HepG2 (cell line): ENCODE measurements at regions not wholly inside any gene's neighbourhood (a gene's known extent, or its start where the extent isn't known, plus 50 kb on each side); places are given as distances from the start of the nearest gene placed in this dataset.

Source experiments
- ATAC-seq: fragments of 200-7000 bp; cut with Tn5 transposase; 3 replicates; pipeline ENCODE4 v1.9.1; 2020; ENCODE audit warnings: mild to moderate bottlenecking, moderate library complexity
- BruUV-seq: library from RNA; stranded (reverse); fragments of 400-500 nt; replicated peaks from 2 replicates; lab custom pipeline; 2021; lab: Mats Ljungman, UMichigan
- CTCF ChIA-PET: fragments of 300-600 bp; formaldehyde crosslinking; extraction: SDS; loops from one replicate; lab custom pipeline; 2021; ENCODE audit warnings: low total read pairs, inconsistent platforms, low intra/inter-chr PET ratio; lab: Yijun Ruan, JAX
- POLR2A ChIA-PET: fragments of 350-600 bp; sonication (Branson Sonifier 250); formaldehyde crosslinking; loops from one replicate; lab custom pipeline; 2020; ENCODE audit warnings: antibody characterized with exemption, inconsistent platforms; lab: Yijun Ruan, JAX
- DNase-seq: peaks from one replicate; pipeline ENCODE4 v3.0.0-alpha.2; 2015; ENCODE audit warnings: low spot score
- FAIRE-seq: peaks from 3 replicates; lab custom pipeline; 2011; peaks lifted over from hg19 to GRCh38; lab: Jason Lieb, UNC
- H2AFZ ChIP-seq: one replicate; pipeline ENCODE4 v1.6.1; 2011; ENCODE audit warnings: low read length, inconsistent platforms
- H3K27ac ChIP-seq: fragments of 300-600 bp; 3 replicates; pipeline ENCODE4 v1.8.0; 2011; ENCODE audit warnings: mixed run types, mild to moderate bottlenecking, mixed read lengths, low read length, inconsistent platforms; ENCODE audit not compliant: insufficient read depth; ENCODE audit errors: extremely low read length
- H3K27me3 ChIP-seq, 2 experiments: fragments of 200-600 bp in 1 of 2; 2 replicates in 1 of 2; 3 replicates in 1 of 2; pipeline versions ENCODE4 v1.6.0 to v1.8.0; 2011; ENCODE audit warnings: low read length in 2 of 2, mild to moderate bottlenecking in 2 of 2, moderate library complexity in 2 of 2, inconsistent platforms in 1 of 2; ENCODE audit not compliant: insufficient read depth in 2 of 2, control insufficient read depth in 1 of 2
- H3K36me3 ChIP-seq, 2 experiments: fragments of 200-600 bp in 1 of 2; replicated peaks in 1 of 2; 2 replicates in 1 of 2; 3 replicates in 1 of 2; pipeline versions ENCODE4 v1.5.1 to v1.8.0; 2011; ENCODE audit warnings: low read length in 2 of 2, inconsistent platforms in 1 of 2; ENCODE audit not compliant: insufficient read depth in 2 of 2, control insufficient read depth in 1 of 2
- H3K4me1 ChIP-seq: 2 replicates; pipeline ENCODE4 v1.5.1; 2012; ENCODE audit warnings: low read length, inconsistent platforms; ENCODE audit not compliant: insufficient read depth
- H3K4me2 ChIP-seq: 2 replicates; pipeline ENCODE4 v1.6.0; 2011; ENCODE audit warnings: low read depth, low read length, inconsistent platforms
- H3K4me3 ChIP-seq, 3 experiments: fragments of 200-600 bp in 1 of 3; sonication (generic), shearing (Covaris generic) in 1 of 3; replicated peaks in 1 of 3; 2 replicates each; pipeline ENCODE4 v1.5.1; 2011 to 2016; ENCODE audit warnings: low read length in 3 of 3, inconsistent platforms in 2 of 3, low read depth in 2 of 3, mild to moderate bottlenecking in 2 of 3, control low read depth in 1 of 3, mixed read lengths in 1 of 3; ENCODE audit not compliant: insufficient read depth in 1 of 3
- H3K79me2 ChIP-seq: one replicate; pipeline ENCODE4 v1.6.1; 2011; ENCODE audit warnings: low read length, inconsistent platforms; ENCODE audit not compliant: insufficient read depth
- H3K9ac ChIP-seq: 2 replicates; pipeline ENCODE4 v1.6.0; 2011; ENCODE audit warnings: mild to moderate bottlenecking, low read depth, low read length, inconsistent platforms; ENCODE audit not compliant: insufficient read depth
- H3K9me3 ChIP-seq: 2 replicates; pipeline ENCODE4 v1.5.1; 2012; ENCODE audit warnings: mild to moderate bottlenecking, low read length
- H4K20me1 ChIP-seq: 2 replicates; pipeline ENCODE4 v1.6.0; 2011; ENCODE audit warnings: inconsistent platforms, mild to moderate bottlenecking, low read length, moderate library complexity; ENCODE audit not compliant: insufficient read depth
- CCAR2 ChIP-seq: fragments of 200-400 bp; formaldehyde crosslinking; optimal IDR thresholded peaks from 2 replicates; pipeline ENCODE3; 2018; ENCODE audit warnings: low read depth, mild to moderate bottlenecking, low read length, moderate library complexity
- IRF1 ChIP-seq: sonication (generic); formaldehyde crosslinking; IDR thresholded peaks from 2 replicates; pipeline ENCODE4 v1.4.0; 2020; ENCODE audit warnings: low read depth, mild to moderate bottlenecking, missing genetic modification reagents
- MEIS1 ChIP-seq: sonication (generic); formaldehyde crosslinking; IDR thresholded peaks from 2 replicates; pipeline ENCODE4 v1.9.0; 2021; ENCODE audit warnings: mild to moderate bottlenecking, missing genetic modification reagents, moderate library complexity, borderline replicate concordance
- MXD1 ChIP-seq: sonication (generic); formaldehyde crosslinking; IDR thresholded peaks from 2 replicates; pipeline ENCODE4 v1.4.0; 2020; ENCODE audit warnings: mild to moderate bottlenecking, missing genetic modification reagents
- MYPOP ChIP-seq: sonication (generic); formaldehyde crosslinking; IDR thresholded peaks from 2 replicates; pipeline ENCODE4 v1.8.1; 2023; ENCODE audit warnings: mild to moderate bottlenecking, moderate library complexity, missing genetic modification reagents
- RAD51 ChIP-seq: fragments of 450-650 bp; IDR thresholded peaks from 2 replicates; pipeline ENCODE4 v1.6.1; 2016; ENCODE audit warnings: borderline replicate concordance
- TSC22D2 ChIP-seq: sonication (generic); formaldehyde crosslinking; IDR thresholded peaks from 2 replicates; pipeline ENCODE4 v1.5.1; 2020; ENCODE audit warnings: missing genetic modification reagents, mild to moderate bottlenecking, borderline replicate concordance
- ZFP36L2 ChIP-seq: sonication (generic); formaldehyde crosslinking; IDR thresholded peaks from 2 replicates; pipeline ENCODE4 v1.4.0; 2020; ENCODE audit warnings: missing genetic modification reagents
- ZNF180 ChIP-seq: sonication (generic); formaldehyde crosslinking; IDR thresholded peaks from 2 replicates; pipeline ENCODE4 v1.4.0; 2020; ENCODE audit warnings: low read depth, missing genetic modification reagents, borderline replicate concordance
- ZNF263 ChIP-seq: sonication (generic); formaldehyde crosslinking; IDR thresholded peaks from 2 replicates; pipeline ENCODE4 v1.4.0; 2020; ENCODE audit warnings: missing genetic modification reagents
- ZNF644 ChIP-seq: IDR thresholded peaks from 2 replicates; pipeline ENCODE4 v1.6.1; 2016; ENCODE audit warnings: low read depth
- ZNF724P ChIP-seq: sonication (generic); formaldehyde crosslinking; IDR thresholded peaks from 2 replicates; pipeline ENCODE4 v1.8.0; 2022; ENCODE audit warnings: missing genetic modification reagents, borderline replicate concordance
- ZNF816 ChIP-seq: sonication (generic); formaldehyde crosslinking; IDR thresholded peaks from 2 replicates; pipeline ENCODE4 v1.8.0; 2022; ENCODE audit warnings: missing genetic modification reagents, mild to moderate bottlenecking, borderline replicate concordance
- WGBS: methylation state at CpG from one replicate; pipeline ENCODE4 v1.1.6; 2017; ENCODE audit warnings: low lambda C conversion rate; 5-methylcytosine and 5-hydroxymethylcytosine counted together
- in situ Hi-C: cut with HindIII; loops from 2 replicates; pipeline ENCODE4 v1.10.0; 2017; ENCODE audit warnings: low pct_unique_long_range_greater_than_20kb; ENCODE audit not compliant: extremely low pct_ligation_motif_present
- intact Hi-C: fragments of 100-400 bp; cut with micrococcal nuclease; formaldehyde crosslinking; loops from one replicate; pipeline ENCODE4 v1.10.0; 2022; ENCODE audit not compliant: unreplicated experiment

- no peak for TF ChIP-seq TSC22D2 (CRISPR knock-in tag)
- no peak for TF ChIP-seq ZNF180
Measured at GRCh38 chr18:54433857-54434256, 76.2 kb downstream of the C18orf54 start (continued).

GRCh38 chr18:54434453-54434852 lies 76.7 kb downstream of the C18orf54 start:
- H3K9ac ChIP-seq, result no peak overlapping the region
- POLR2A ChIA-PET, result no interaction called here
- H4K20me1 ChIP-seq, result no peaks in the 10 kb centered on the region
- no peak overlapping the region for H3K4me3 ChIP-seq
- H3K36me3 ChIP-seq, result no peaks in the 10 kb centered on the region
- 0% methylated on average over 1 of the region's 1 CpG for WGBS
- ATAC-seq (no peak), DNase-seq (no peak), FAIRE-seq (no peak)
- no peaks in the 10 kb centered on the region for H3K9me3 ChIP-seq
- no TSS peak for BruUV-seq
- in situ Hi-C loops, result no loop called here
- CTCF ChIA-PET, result no interaction called here
- no peaks in the 10 kb centered on the region for H3K4me1 ChIP-seq
- H2AFZ ChIP-seq, result no peak overlapping the region
- intact Hi-C loops, result no loop called here
- no peaks in the 10 kb centered on the region for H3K27me3 ChIP-seq
- H3K27ac ChIP-seq, result no peak overlapping the region
- no peak overlapping the region for H3K4me2 ChIP-seq
- TF ChIP-seq ZNF816 (no peak), RAD51 (no peak), IRF1 (no peak), ZNF263 (CRISPR knock-in tag) (no peak), ZNF644 (CRISPR knock-in tag) (no peak), MXD1 (no peak), CCAR2 (no peak), ZFP36L2 (CRISPR knock-in tag) (no peak), MYPOP (CRISPR knock-in tag) (no peak), MEIS1 (CRISPR knock-in tag) (no peak), ZNF724P (no peak)
- no peaks in the 10 kb centered on the region for H3K79me2 ChIP-seq
